Activated T-helper 1 cell treated with anti-CD3 and anti-CD28 coated beads, Interleukin-2, amount 50 U/mL, for 16 hours (primary cell): ENCODE measurements at regions not wholly inside any gene's neighbourhood (a gene's known extent, or its start where the extent isn't known, plus 50 kb on each side); places are given as distances from the start of the nearest gene placed in this dataset.
"Not testable (repeated sequence)": the region's sequence is repeated elsewhere in the genome, so short reads cannot be mapped to it uniquely, and the experiment has no call there.

Source experiments
- DNase-seq, 2 donors: peaks; one replicate each; pipeline ENCODE4 v3.0.0-alpha.2; 2020; ENCODE audit warnings: low read depth in 1 of 2, low spot score in 1 of 2

- DNase-seq: no peak
Measured at GRCh38 chr2:240191001-240191400, 50.5 kb upstream of the OTOS start.

GRCh38 chr2:240192661-240193060, 52.2 kb upstream of the OTOS start:
- no peak for DNase-seq

- DNase-seq: not testable (repeated sequence)
Measured at GRCh38 chr2:240194341-240194762, 53.9 kb upstream of the OTOS start.

- no peak for DNase-seq
Measured at GRCh38 chr2:240195316-240195861, 54.9 kb upstream of the OTOS start.

GRCh38 chr2:240196716-240197461, 56.4 kb upstream of the OTOS start:
- DNase-seq: no peak

GRCh38 chr2:240197462-240198139, 57.1 kb upstream of the OTOS start:
- no peak for DNase-seq

- DNase-seq: no peak
Measured at GRCh38 chr2:240198226-240198625, 57.8 kb upstream of the OTOS start.

GRCh38 chr2:240199133-240199870, 58.8 kb upstream of the OTOS start:
- DNase-seq: no peak

GRCh38 chr2:240200230-240201051, 60.0 kb upstream of the OTOS start:
- DNase-seq: no peak

GRCh38 chr2:240201866-240202265, 61.4 kb upstream of the OTOS start:
- DNase-seq: no peak

- DNase-seq: no peak
Measured at GRCh38 chr2:240202586-240202985, 62.1 kb upstream of the OTOS start.

GRCh38 chr2:240203031-240203787, 62.8 kb upstream of the OTOS start:
- DNase-seq: no peak

GRCh38 chr2:240203788-240204270, 63.4 kb upstream of the OTOS start:
- no peak for DNase-seq

GRCh38 chr2:240204431-240205276, 64.2 kb upstream of the OTOS start:
- DNase-seq: no peak

GRCh38 chr2:240205348-240205747, 64.9 kb upstream of the OTOS start:
- peak in 1 of 2 donors; percentile 5 for DNase-seq

- no peak for DNase-seq
Measured at GRCh38 chr2:240205772-240206171, 65.3 kb upstream of the OTOS start.

- no peak for DNase-seq
Measured at GRCh38 chr2:240206630-240207029, 66.2 kb upstream of the OTOS start.

- DNase-seq: no peak
Measured at GRCh38 chr2:240207661-240208060, 67.2 kb upstream of the OTOS start.

GRCh38 chr2:240208096-240208495, 67.6 kb upstream of the OTOS start:
- DNase-seq: no peak
